GM18519 (cell line): ENCODE measurements at regions not wholly inside any gene's neighbourhood (a gene's known extent, or its start where the extent isn't known, plus 50 kb on each side); places are given as distances from the start of the nearest gene placed in this dataset.

ENCODE experiments used
- ATAC-seq: cut with Tn5 transposase; IDR thresholded peaks from one replicate; pipeline ENCODE4 v1.9.1; 2021; ENCODE audit warnings: mild to moderate bottlenecking, moderate library complexity; ENCODE audit not compliant: unreplicated experiment, low FRiP score

- ATAC-seq = no peak
Measured at GRCh38 chr6:155985660-155986138, 530.1 kb upstream of the NOX3 start.

GRCh38 chr6:155980768-155981079 is 525.1 kb upstream of the NOX3 start:
- no peak for ATAC-seq

GRCh38 chr6:155980014-155980767 is 524.6 kb upstream of the NOX3 start:
- ATAC-seq = no peak

- ATAC-seq = no peak
Measured at GRCh38 chr6:155975506-155975905, 519.9 kb upstream of the NOX3 start.

- no peak for ATAC-seq
Measured at GRCh38 chr6:155974811-155975323, 519.2 kb upstream of the NOX3 start.

- ATAC-seq = no peak
Measured at GRCh38 chr6:155974359-155974758, 518.7 kb upstream of the NOX3 start.

- no peak for ATAC-seq
Measured at GRCh38 chr6:155970876-155971708, 515.5 kb upstream of the NOX3 start.

GRCh38 chr6:155970472-155970871 is 514.8 kb upstream of the NOX3 start:
- no peak for ATAC-seq

- ATAC-seq = no peak
Measured at GRCh38 chr6:155968921-155969320, 513.3 kb upstream of the NOX3 start.

GRCh38 chr6:155967322-155967721 is 511.7 kb upstream of the NOX3 start:
- ATAC-seq = no peak

GRCh38 chr6:155964544-155964943 is 508.9 kb upstream of the NOX3 start:
- no peak for ATAC-seq

GRCh38 chr6:155962276-155962675 is 506.6 kb upstream of the NOX3 start:
- ATAC-seq = no peak

- ATAC-seq = no peak
Measured at GRCh38 chr6:155959898-155960495, 504.4 kb upstream of the NOX3 start.

- ATAC-seq = no peak
Measured at GRCh38 chr6:155958550-155958949, 502.9 kb upstream of the NOX3 start.

- no peak for ATAC-seq
Measured at GRCh38 chr6:155955038-155955437, 499.4 kb upstream of the NOX3 start.

- ATAC-seq = no peak
Measured at GRCh38 chr6:155954149-155954548, 498.5 kb upstream of the NOX3 start.

- ATAC-seq = no peak
Measured at GRCh38 chr6:155949256-155949655, 493.6 kb upstream of the NOX3 start.

GRCh38 chr6:155946860-155947259 is 491.2 kb upstream of the NOX3 start:
- ATAC-seq = no peak

- ATAC-seq = no peak
Measured at GRCh38 chr6:155943635-155944034, 488.0 kb upstream of the NOX3 start.

GRCh38 chr6:155939253-155939652 is 483.6 kb upstream of the NOX3 start:
- ATAC-seq = no peak

- no peak for ATAC-seq
Measured at GRCh38 chr6:155936551-155936950, 480.9 kb upstream of the NOX3 start.
